ENCODE measurements at regions not wholly inside any gene's neighbourhood (a gene's known extent, or its start where the extent isn't known, plus 50 kb on each side); places are given as distances from the start of the nearest gene placed in this dataset.

GRCh38 chr12:110983811-110984210, 63.4 kb upstream of the MYL2 start:
- TF ChIP-seq FOXA1 (IDR thresholded peaks at IDR 0.05) = no peak
- no peak for TF ChIP-seq TAF1 (conservative IDR thresholded peaks at IDR 0.05)
- no peak for TF ChIP-seq CTCF (IDR thresholded peaks at IDR 0.05; ENCODE audit: low read depth, low read length, missing input control)
- no peak for TF ChIP-seq YY1 (IDR thresholded peaks at IDR 0.05)
- no peak for TF ChIP-seq REST (IDR thresholded peaks at IDR 0.05)
- no peak for TF ChIP-seq MAX (IDR thresholded peaks at IDR 0.05)
- TF ChIP-seq SP1 (IDR thresholded peaks at IDR 0.05) = no peak
- TF ChIP-seq RXRA (IDR thresholded peaks at IDR 0.05) = no peak
- TF ChIP-seq EGR1 (IDR thresholded peaks at IDR 0.05; ENCODE audit: low read depth in 2 of 2) = no peak
- TF ChIP-seq JUND (IDR thresholded peaks at IDR 0.05) = no peak
- TF ChIP-seq ATF3 (IDR thresholded peaks at IDR 0.05) = no peak
- no peak for TF ChIP-seq ZBTB33 (IDR thresholded peaks at IDR 0.05)
